RKO (cell line): ENCODE measurements at regions not wholly inside any gene's neighbourhood (a gene's known extent, or its start where the extent isn't known, plus 50 kb on each side); places are given as distances from the start of the nearest gene placed in this dataset.

Experiments used
- DNase-seq: peaks from one replicate; pipeline ENCODE4 v3.0.0-alpha.2; 2016; ENCODE audit warnings: low spot score

DNA sequence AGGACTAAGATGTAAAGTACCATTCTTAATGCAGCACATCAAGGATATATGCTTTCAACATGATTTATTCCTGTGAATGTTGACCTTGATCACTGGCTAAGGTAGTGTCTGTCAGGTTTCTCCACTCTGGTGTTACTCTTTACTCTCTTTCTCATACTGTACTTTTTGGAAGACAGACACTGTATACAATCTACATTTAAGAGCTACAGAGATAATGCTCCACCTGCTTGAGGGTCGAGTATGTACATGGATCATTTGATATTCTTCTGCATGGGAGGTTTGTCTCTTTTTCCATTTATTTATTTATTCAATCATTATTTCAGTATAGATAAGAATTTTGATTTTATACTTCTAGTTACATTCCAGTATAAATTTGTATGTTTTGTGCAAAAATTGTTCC, 199.5 kb upstream of the RGPD4 start:
- no peak for DNase-seq

DNA sequence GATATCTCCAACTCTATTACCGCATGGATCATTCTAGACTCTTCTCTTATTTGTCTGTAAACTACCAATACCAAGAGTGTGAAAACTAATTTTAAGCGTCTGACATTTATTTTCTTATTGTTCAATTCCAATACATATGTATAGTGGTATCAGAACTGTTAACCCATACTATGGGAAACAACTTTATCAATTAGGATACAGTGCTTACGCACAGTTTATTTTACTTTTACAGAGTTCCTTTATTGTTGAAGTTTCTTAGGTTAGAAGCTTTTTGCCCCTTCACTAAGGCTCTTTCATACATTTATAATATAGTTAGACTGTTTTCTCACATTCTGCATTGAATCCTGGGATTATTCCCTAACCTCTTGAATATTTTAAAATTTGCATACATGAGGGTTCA, 198.8 kb upstream of the RGPD4 start:
- DNase-seq, result no peak

DNA sequence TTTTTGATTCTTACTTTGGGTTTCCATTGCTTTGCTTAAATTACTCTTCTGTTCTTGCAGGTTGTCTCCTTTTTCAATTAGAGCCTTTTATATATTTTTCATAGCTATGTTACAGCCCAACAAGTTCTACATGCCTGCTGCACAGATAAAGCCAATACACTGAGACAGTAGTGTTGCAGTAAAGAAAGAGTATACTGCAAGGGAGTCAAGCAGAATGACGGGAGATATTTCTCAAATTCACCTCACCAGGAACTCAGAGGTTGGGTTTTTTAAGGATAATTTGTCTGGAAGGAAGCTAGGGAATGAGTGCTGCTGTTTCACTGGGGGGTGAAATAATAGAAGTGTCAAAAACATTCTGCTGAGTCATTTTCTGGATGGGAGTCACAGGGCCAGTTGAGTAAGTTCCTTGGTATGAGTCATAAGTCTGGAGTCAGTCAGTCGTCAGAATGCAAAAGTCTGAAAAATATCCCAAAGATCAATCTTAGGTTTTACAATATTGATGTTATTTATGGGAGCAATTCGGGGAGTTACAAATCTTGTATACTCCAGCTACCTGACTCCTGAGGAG, 193.0 kb upstream of the RGPD4 start:
- peak; percentile 80 for DNase-seq

DNA sequence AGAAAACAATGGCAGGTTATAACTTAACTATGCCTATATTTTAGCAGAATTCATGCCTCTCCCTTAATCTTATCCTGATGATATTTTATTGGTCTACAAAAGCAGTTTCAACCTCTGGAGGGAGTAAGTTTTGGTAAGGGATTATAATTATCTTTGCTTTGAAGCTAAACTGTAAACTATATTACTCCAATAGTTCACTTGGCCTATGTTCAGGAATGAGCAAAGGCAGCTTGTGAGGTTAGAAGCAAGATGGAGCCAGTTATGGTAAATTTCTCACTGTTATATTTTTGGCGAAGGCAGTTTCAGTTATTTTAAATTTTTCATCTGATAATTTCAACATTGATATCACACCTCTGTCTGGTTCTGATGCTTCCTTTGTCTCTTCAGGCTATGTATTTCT, 192.5 kb upstream of the RGPD4 start:
- no peak for DNase-seq

DNA sequence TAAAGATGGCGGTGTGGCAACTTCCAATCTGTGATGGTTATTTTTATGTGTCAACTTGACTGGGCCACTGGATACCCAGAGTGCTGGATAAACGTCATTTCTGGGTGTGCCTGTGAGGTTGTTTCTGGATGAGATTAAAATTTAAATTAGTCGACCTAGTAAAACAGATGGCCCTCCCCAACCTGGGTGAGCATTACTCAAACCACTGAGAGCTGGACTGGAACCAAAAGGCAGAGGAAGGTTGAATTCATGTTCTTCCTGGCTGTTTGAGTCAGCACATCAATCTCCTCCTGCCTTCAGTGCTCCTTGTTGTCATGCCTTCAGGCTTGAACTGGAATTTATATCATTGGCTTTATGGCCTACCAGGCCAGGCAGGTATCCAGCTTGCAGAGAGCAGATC, 190.8 kb upstream of the RGPD4 start:
- peak; percentile 4 for DNase-seq

DNA sequence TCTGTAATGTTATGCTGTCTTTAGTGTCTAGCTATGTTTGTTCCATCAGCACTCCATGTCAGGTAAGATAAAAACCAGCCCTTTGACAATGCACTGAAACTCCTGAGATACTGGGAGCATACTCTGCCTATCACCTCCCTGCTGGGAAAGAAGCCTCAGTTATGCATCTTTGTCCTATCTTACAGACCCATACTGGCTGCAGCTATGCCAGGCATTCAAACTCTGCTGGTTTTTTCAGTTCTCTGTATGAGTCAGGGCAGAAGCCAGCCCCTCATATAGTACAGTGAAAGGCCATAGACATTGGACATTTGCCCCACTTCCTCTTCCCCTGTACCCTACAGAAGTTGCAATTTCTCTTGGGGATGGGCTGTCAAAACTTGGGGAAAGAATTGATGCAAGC, 181.1 kb upstream of the RGPD4 start:
- DNase-seq, result no peak

DNA sequence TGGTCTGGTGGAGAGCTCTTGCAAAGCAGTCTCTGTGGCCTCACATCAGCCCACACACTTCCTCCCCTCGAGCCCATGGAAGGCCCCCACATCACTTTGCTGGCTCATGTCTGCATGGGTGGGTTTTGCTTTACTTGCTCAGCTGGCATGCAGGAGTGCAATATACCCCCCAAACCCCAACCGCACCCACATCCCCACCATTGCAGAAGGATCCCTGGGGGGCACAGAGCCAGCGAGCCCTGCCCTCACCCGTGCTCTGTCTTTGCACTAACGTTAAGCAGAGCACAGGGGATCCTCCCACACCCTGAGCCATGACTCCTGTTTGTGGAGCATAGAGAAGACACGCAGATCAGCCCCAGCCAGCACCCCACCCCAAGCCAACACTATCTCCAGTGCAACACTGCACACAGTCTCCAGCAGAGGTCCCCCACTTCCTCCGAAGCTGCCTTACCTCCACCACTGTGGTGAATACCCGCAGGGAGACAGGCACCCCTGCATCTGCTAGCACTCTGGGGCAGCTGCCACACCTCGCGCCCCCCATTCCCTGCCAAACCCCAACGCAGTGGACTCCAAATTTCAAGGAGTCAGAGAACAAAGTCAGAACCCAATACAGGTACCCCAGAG, 177.8 kb upstream of the RGPD4 start:
- DNase-seq, result no peak

DNA sequence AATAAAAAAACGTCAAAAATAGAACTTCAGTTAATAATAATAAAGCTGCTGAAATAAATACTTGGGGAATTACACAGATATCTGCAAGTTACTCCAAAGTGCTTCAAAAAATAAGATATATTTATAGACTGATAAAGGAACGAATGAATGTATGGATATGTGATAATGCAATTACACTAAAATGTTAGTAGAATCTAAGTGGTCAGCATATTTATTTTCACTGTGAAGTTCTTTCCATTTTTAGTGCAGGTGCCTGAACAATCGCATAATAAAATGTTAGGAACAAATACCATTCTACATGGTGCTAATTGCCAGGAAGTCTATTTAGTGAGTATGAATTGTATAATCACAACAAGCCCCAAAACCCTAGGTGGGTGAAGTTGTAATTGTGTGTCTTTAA, 169.6 kb upstream of the RGPD4 start:
- DNase-seq, result no peak

DNA sequence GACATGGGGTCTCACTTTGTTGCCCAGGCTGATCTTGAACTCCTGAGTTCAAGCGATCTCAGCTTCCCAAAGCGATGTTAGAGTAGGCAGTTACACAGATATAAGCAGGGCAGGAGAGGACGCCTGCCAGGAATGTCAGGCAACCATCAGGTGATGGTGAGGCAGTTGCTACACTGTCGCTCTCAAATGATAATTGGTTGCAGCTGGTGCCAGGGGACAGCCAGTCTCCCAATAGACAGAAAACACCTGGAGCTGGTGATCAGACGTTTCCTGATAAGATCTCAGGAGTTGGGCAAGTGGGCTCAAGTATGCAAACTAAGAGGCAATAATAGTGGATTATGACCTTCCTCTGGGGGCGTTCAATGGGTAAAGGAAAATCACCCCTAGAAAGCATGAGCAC, 163.1 kb upstream of the RGPD4 start:
- no peak for DNase-seq

DNA sequence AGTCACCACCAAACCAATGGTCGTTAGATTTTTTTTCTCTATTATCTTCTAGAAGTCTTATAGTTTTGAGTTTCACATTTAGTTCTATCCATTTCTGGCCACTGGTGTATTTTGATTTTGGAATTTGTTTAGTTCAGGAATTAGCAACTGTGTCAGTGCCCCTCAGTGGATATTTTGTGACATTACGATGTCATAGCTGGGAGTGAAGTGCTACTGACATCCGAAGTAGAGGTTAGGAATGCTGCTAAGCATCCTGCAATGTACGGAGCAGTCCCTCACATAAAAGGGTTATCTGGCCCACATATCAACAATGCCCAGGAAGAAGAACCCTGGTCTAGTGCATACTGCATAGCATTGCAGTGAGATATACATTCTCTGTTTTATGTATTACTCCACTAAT, 157.4 kb upstream of the RGPD4 start:
- DNase-seq, result peak; percentile 19

DNA sequence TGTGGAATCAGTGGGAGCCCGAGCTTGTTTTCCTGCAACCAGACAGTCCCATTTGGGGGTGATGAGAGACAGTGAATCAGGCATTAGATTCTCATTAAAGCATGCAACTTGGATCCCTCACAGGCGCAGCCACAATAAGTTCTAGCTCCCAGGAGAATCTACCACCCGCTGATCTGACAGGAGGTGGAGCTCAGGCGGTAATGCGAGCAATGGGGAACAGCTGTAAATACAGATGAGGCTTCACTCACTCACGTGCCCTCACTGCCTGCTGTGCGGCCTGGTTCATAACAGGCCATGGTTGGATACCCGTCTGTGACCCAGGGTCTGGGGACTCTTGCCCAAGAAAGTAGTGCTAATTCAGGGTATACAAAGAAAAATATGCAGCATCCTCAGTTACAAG, 144.8 kb upstream of the RGPD4 start:
- DNase-seq, result no peak

DNA sequence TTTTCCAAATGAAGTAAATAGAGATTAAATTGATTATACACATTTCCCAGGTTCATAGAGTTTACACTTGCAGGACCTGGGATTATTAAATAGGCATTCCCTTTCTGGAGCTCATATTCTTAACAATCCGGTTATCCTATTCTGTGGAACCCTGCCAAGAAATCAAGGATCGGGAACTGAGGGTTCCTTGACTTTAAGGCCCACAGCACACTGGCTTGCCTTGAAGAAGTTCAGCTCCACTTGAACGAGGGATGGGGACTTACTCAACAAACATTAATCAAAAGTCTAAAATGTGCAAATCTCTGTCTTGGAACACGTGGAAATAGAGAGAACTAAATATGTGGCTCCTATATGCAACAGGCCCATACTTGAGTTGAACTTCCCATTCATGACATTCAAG, 142.3 kb upstream of the RGPD4 start:
- no peak for DNase-seq

DNA sequence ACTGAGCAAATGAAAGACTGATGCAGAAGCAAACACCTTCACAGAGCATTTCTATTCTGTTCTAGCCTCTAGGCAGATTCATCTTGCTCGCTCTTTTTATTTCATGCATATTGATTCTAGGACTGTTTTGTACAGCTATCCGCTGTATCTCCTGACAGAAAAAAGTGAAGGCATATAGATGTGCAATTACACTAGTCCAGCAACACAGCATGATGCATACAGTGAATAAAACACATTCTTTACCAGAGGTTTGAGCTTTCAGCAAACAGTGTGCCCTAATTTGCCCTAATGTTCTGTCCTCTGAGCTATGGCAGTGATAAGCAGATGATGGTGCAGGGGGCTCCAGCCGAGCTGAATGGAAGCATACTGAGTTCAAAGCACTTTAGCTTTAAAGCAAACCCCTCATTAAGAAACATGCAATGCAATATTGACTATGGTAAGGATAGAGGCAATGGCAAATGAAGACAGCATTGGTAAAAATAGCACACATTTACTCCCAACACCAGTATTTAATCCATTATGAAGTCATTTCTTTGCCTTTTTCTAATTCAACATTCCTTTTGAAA, 141.2 kb upstream of the RGPD4 start:
- DNase-seq, result no peak

DNA sequence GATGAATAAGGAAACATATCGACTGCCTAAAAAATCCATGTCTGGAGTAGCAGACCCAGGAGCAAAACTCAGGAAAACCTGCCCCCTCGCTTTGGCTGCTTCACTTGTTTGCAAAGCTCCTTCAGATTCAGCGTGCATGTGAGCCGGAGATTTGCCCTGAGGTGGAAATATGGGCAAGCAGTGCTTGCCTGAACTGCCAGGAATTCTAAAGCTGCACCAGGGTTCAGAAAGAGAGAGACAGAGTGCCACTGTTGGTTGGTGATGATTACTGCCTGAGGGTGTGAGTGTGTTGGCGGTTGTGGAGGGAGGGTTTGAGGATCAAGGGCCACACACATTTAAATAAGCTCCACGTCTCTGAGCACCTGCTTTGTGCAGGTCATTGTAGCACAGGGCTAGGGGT, 139.6 kb upstream of the RGPD4 start:
- no peak for DNase-seq

DNA sequence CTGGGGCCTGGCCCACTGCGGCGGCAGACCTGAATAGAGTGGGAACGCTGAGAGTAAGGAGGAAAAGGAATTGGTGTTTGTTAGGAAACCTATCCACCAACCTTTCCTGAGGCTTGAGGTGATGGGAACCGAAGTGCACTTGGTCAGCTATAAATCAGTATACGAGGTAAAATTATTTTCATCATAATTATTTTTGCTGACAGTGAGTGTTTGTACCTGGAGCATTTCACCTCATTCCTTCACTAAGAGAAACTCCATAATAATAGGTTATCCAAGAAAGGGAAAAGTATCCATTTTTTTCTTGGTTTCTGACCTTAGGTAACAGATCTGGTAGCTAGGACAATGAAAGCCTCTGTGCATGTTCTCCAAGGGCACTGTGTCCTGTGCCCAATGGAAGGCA, 138.6 kb upstream of the RGPD4 start:
- DNase-seq, result no peak

DNA sequence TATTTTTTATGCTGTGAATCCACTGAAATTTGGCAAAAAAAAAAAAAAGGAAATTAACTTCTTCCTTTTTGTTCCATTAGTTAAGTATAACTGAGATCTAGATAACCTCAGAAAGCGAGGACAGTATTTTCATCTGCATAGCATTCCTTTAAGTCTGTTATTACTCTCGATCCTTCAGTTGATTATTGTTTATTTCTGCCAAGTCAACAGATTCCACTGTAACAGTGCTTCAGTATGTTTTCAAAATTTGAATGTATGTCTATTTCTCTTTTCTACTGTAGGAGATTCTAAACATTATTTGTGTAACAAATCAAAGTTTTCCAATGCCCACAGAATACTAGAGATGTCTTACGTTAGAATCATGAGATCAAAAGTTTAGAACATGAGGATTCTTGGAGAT, 133.1 kb upstream of the RGPD4 start:
- no peak for DNase-seq

DNA sequence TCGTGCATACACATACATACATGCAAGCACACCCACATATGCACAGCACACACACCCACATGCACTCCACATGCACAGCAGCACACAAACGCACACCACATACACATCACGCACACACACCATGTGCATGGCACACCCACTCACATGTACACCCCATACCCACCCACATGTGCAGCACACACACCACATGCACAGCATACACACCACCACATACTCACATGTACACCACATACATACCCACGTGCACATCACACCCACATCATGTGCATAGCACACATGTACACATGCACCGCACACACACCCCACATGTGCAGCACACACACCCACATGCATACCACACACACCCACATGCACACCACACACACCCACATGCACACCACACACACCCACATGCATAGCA, 132.0 kb upstream of the RGPD4 start:
- DNase-seq, result no peak

DNA sequence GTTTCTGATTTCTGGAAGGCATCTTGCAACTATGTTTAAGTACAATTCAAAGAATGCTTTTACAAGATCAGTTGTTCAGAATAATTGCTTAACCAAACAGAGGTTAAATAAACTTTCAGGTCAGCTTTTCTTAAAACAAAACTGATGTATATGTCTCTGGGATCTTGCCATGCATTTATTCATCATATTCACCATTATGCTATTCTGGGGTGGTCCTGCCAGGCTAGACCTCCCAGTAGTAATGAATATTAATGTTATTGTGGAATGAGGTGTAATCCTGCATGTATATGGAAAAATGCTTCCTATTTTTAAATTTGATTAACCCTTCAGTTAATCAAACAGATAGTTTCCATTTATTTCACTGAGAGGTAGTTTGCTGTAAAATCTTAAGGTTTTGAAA, 129.3 kb upstream of the RGPD4 start:
- DNase-seq, result no peak

DNA sequence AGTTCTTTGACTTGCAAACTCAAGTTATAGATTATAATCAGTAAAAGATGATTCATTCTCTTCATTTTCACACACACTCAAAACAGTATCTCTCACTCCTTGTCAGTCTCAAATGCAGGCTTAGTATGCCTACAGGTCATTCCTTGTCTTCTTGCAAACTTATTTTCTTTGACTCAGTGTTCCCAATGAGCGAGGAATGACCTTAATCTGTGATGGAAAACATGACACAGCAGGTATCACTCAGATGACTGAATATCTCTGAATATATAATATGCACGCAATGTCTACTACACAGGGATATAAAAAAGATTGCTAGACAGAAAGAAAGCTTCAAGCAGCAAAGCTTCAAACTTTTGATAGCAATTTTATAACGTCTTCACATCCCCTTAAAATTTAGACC, 127.8 kb upstream of the RGPD4 start:
- DNase-seq, result no peak

DNA sequence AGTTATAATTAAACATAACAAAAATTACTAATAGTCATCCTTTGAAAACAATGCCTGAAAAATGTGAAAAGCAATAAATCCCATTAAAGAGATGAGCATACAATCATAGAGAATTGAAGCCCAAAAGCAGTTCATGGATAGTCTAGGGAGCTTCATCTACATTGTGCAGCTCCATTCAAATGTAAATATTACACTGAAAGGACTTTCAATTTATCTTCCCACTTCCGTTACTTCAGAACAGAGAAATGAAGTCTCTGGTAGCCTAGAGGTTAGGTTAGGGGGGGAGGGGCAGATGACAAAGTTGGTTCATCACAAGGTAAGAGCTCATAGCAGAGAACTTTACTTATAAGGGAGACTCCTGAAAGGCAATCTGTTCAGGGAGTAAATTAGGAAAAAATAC, 126.6 kb upstream of the RGPD4 start:
- DNase-seq, result no peak

DNA sequence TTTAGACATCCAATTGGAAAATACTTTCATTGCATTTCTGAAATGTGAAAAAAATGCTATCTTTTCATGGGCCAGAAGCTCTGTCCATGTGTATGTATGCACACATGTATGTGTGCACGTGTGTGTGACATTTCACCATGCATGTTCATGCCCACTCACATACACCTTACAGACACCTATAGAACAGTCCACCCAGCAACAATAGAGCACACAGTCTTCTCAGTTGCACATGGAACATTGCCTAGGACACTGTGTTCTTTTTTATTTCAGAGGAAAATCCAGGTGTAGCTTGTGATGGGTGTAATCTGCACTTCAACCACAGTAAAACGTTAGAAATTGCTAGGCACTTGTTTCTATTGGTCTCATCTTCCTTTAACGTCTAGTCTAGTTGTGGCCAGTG, 114.8 kb upstream of the RGPD4 start:
- DNase-seq, result no peak

DNA sequence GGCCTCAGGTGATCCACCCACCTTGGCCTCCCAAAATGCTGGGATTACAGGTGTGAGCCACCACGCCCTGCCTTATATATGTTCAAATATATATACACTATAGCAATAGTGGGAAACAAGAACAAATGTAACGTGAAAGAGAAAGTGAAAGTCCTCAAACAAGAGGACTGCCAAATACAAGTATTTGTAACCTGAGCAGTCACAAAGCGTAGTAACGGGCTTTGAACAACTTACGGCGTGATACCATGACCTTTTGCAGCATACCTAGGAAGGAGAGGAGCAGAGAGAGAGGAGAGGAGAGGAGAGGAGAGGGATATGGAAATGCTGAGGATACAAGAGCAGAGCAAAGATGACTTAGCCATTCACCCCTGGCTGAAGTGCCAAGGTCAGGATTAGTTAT, 113.8 kb upstream of the RGPD4 start:
- DNase-seq, result no peak

DNA sequence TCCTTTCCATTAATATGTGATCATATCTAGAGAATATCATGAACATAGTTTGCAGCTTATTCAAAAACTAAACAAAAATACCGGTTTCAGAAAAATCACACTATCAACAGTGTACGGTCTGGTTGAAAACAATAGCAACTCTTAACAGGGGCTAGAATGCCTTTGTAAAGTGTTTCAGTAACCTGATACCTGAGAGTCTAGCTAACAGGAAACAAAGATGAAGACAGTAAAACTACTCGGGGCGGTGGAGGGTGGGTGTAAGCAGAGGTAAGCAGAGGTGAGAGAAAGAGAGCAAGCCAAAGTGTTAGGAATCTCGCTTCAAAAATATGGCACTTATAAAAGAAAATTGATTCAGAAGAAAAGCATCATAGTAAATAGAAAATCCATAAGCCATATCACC, 109.0 kb upstream of the RGPD4 start:
- DNase-seq, result no peak

DNA sequence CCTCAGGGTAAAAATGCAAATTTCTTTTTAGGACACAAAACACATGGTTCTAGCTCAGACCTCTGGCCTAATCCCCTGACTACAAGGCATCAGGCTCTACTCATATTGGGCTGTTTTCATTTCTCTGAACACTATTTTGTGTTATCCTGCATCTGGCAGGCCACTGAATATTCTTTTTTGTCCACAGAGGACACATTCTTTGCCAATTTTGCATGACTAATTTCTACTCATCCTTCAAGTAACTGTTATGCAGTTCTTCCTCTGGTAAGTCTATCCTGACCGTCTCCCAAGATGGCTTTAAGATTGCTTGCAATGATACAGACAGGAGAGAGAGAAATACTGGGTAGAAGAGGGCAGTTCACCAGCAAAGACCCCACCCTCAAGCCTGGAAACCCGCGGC, 107.6 kb upstream of the RGPD4 start:
- DNase-seq, result no peak
